ENCODE measurements at regions not wholly inside any gene's neighbourhood (a gene's known extent, or its start where the extent isn't known, plus 50 kb on each side); places are given as distances from the start of the nearest gene placed in this dataset.

DNA sequence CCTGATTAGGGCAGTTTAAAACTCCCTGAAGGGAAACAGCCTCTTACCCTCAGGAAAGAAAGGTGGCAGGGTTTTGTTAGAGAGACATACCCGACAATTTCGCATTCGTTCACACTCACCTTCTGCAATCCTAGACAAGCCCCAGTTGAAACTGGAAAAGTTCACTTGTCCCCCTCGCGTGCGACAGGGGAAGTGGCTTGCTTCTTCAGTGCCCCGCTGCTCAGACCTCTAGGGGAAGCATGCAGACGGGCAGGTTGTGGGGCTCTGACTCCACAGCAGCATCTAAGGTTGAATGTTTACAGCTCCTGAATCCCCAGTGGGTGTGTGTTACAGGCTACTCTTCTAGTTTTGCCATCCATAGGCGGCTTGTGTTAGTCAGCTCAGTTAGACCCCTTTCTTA, 575.7 kb upstream of the ACO1 start:
- 0 out of 2 replicates have a peak, but pooled peaks cover 1% of the 10 kb centered on the region for H3K9me3 ChIP-seq (ENCODE audit: control insufficient read depth, insufficient read depth, low read length)
- no peaks in the 10 kb centered on the region for H3K36me3 ChIP-seq (ENCODE audit: insufficient read depth, low read length)
- no peaks in the 10 kb centered on the region for H3K4me1 ChIP-seq (ENCODE audit: insufficient read depth, low read length)
- H3K9ac ChIP-seq (ENCODE audit: low read depth, low read length) = no peak overlapping the region

DNA sequence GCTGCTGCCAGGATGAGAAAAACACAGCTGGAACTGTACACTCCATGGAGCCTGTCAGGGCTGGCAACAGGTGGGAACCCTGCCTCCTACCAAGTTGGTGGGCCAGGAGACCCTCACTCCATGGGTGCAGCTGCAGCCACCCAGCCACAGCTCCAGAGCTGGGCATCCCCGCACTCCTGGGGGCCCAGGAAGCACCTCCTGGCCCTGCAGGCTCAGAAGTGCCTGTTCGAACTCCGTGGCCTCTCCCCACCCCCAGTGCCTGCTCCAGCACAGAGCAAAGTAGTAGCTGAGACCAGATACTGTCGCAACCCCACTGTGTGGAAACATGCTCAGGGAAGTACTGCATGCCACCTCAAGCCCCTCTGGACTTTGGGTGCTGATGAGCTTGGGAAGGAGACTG, 564.0 kb upstream of the ACO1 start:
- Histone ChIP-seq H3K4me1 (ENCODE audit: insufficient read depth, low read length) (no peaks in the 10 kb centered on the region), H3K36me3 (ENCODE audit: insufficient read depth, low read length) (no peaks in the 10 kb centered on the region), H3K9ac (ENCODE audit: low read depth, low read length) (no peak overlapping the region), H3K9me3 (ENCODE audit: control insufficient read depth, insufficient read depth, low read length) (no peaks in the 10 kb centered on the region; the same call in 1 of the 2 replicates)

DNA sequence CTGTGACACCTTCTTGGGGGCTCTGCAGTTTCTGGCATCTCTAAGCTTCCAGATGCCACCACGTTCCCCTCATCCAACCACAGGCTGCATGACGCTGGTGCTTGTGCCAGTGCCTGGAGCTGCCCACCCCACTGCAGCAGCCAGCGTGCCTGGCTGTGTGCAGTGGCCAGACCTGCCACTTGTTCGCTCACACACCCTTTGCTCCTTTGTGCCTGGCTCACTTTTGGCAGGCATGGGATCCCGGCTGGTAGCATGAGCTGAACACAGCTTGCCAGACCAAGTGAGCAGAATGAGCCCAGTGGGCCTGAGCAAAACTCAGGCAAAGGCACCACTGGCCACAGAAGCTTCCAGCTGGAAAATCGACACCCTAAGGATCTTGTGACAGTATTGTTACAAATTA, 562.9 kb upstream of the ACO1 start:
- Histone ChIP-seq H3K36me3 (ENCODE audit: insufficient read depth, low read length) (no peaks in the 10 kb centered on the region), H3K4me1 (ENCODE audit: insufficient read depth, low read length) (no peaks in the 10 kb centered on the region), H3K9ac (ENCODE audit: low read depth, low read length) (no peak overlapping the region), H3K9me3 (ENCODE audit: control insufficient read depth, insufficient read depth, low read length) (no peaks in the 10 kb centered on the region; the same call in 1 of the 2 replicates)

DNA sequence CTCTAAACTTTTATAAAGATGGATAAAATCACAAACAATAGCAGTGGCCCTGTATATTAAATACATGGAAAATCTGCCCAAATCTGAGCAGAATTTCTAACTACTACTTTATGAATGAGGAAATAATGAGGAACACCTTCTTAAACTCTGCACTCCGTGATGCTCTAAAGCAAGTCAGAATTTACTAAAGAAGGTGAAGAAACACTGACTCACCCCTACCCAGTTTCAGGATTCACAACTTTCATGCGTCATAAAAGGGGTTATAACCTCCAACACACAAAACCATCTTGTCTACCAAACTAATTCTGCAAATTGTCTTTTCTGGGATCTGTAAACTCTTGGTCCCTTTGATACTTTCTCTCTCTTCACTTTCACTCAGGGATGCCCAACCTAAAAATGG, 561.1 kb upstream of the ACO1 start:
- no peaks in the 10 kb centered on the region for H3K36me3 ChIP-seq (ENCODE audit: insufficient read depth, low read length)
- no peaks in the 10 kb centered on the region for H3K4me1 ChIP-seq (ENCODE audit: insufficient read depth, low read length)
- H3K9ac ChIP-seq (ENCODE audit: low read depth, low read length) = no peak overlapping the region
- no peaks in the 10 kb centered on the region; the same call in 1 of the 2 replicates for H3K9me3 ChIP-seq (ENCODE audit: control insufficient read depth, insufficient read depth, low read length)

DNA sequence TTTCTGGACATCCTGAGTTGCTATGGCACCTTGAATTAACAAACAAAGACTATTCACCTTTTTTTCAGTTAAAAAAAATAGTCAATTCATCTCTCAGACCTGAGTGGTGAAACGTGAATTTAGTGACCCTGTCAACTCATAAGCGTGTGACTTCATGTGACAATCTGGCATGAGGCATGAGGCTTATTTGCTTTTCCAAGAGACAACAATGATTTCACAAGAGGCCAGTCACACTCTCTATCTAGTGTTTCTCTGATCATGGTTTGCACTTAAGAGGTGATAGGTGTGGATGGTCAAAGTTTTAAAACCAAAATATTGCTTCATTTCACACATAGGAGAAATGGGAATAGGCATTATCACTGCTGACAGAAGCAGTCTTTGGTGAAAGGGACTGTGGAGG, 559.6 kb upstream of the ACO1 start:
- Histone ChIP-seq H3K4me1 (ENCODE audit: insufficient read depth, low read length) (no peaks in the 10 kb centered on the region), H3K9me3 (ENCODE audit: control insufficient read depth, insufficient read depth, low read length) (no peaks in the 10 kb centered on the region; the same call in 1 of the 2 replicates), H3K36me3 (ENCODE audit: insufficient read depth, low read length) (no peaks in the 10 kb centered on the region), H3K9ac (ENCODE audit: low read depth, low read length) (no peak overlapping the region)

DNA sequence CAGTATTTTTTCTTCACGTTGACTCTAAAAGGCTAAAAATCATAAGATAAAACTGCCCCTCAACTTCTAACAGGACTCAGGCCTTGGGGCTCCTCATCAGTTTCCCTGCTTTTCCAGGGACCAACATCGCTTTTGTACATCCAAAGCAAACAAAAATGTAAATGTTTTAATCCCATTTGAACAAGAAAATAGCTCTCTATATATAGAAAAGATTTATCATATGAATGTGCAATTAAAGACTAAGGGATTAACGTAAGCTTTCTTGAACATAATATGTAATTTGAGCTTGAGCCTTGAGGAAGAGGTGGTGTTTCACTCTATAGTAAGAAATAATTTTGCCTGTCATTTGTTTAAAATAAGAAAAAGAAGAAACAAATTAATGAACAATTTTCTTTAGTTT, 547.2 kb upstream of the ACO1 start:
- Histone ChIP-seq H3K36me3 (ENCODE audit: insufficient read depth, low read length) (no peaks in the 10 kb centered on the region), H3K9me3 (ENCODE audit: control insufficient read depth, insufficient read depth, low read length) (no peaks in the 10 kb centered on the region), H3K4me1 (ENCODE audit: insufficient read depth, low read length) (no peaks in the 10 kb centered on the region), H3K9ac (ENCODE audit: low read depth, low read length) (no peak overlapping the region)

DNA sequence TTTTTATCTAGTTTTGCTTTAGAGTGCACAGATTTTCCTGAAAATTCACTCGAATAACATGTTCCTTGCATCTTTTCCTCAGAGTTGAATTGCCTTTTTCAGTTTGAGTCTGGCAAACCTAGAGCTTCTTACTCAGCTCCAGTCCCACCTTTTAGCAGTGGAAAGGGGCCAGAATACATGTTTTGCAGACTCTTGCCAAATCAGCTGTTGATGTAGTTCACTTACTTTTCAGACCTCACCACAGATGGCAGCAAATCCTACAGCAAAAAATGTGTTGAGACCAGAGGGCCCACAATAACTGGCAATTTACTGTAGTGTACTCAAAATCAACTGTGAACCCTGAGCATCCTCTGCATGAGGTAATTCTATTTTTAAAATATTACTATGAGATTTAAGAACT, 545.2 kb upstream of the ACO1 start:
- Histone ChIP-seq H3K9me3 (ENCODE audit: control insufficient read depth, insufficient read depth, low read length) (no peaks in the 10 kb centered on the region), H3K9ac (ENCODE audit: low read depth, low read length) (no peak overlapping the region), H3K36me3 (ENCODE audit: insufficient read depth, low read length) (no peaks in the 10 kb centered on the region), H3K4me1 (ENCODE audit: insufficient read depth, low read length) (no peaks in the 10 kb centered on the region)

DNA sequence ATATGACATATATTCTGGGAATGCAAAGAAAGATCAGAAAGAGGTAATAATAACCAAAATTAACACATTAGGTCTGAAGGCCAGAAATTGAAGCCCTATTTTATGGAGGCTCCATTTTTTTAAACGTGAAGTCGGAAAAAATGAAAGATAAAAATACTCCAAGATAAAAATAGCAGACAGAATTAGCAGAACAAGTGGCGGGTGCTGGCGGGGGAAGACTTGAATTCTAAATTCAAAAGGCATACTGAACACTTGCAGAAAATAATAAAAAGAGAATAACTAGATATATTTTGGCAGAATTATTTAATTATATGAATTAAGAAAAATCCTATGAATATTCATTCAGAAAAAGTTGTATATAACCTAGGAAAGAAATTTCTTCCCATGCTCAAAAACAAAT, 543.7 kb upstream of the ACO1 start:
- no peaks in the 10 kb centered on the region for H3K36me3 ChIP-seq (ENCODE audit: insufficient read depth, low read length)
- H3K9ac ChIP-seq (ENCODE audit: low read depth, low read length) = no peak overlapping the region
- H3K4me1 ChIP-seq (ENCODE audit: insufficient read depth, low read length) = no peaks in the 10 kb centered on the region
- no peaks in the 10 kb centered on the region for H3K9me3 ChIP-seq (ENCODE audit: control insufficient read depth, insufficient read depth, low read length)

DNA sequence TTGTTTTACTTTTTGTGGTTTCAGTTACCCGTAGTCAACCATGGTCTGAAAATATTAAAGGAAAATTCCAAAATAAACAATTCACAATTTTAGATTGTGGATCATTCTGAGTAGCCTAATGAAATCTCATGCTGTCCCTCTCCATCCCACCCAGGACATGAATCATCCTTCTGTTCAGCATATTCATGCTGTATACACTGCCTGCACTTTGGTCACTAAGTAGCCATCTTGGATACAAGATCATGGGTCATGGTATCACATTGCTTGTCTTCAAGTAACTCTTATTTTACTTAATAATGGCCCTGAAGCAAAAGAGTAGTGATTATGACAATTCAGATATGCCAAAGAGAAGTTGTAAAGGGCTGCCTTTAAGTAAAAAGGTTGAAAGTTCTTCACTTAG, 536.5 kb upstream of the ACO1 start:
- Histone ChIP-seq H3K36me3 (ENCODE audit: insufficient read depth, low read length) (no peaks in the 10 kb centered on the region), H3K9ac (ENCODE audit: low read depth, low read length) (no peak overlapping the region)

DNA sequence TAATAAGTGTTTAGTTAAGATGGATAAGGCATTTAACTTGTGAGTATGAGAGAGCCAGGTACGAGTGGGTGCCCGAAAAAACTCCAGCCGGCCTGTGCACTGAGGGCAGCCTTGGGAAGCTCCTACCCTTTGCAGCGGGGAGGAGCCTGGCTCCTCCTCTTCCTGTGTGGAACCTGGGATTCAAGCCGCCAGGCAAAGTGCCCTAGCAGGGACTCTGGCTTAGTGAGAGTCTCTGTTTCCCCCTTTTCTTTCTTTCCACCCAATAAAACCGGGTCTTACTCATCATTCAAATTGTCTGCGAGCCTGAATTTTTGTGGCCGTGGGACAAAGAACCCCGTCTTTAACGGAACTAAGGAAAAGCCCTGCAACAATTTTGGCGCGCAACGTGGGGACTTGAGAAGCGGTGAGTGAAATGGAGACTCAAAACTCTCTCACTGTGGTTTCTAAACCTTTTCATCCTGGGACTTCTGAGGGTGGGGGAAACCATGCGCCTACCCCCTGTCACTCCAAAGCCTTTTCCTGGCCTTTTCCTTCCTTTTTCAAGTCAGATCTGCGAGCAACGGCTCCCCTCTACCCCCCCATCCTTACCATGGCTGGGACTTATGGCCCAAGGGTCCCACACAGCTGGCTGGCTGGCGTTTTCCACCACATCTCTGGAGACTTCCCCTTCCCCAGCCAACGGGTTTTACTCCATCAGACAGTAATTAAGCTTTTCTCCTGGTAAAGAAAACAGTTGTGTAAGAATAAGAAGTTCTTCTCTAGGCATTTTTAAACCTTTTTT, 535.7 kb upstream of the ACO1 start:
- Histone ChIP-seq H3K9me3 (ENCODE audit: control insufficient read depth, insufficient read depth, low read length) (no peaks in the 10 kb centered on the region), H3K9ac (ENCODE audit: low read depth, low read length) (no peak overlapping the region), H3K36me3 (ENCODE audit: insufficient read depth, low read length) (no peaks in the 10 kb centered on the region), H3K4me1 (ENCODE audit: insufficient read depth, low read length) (no peaks in the 10 kb centered on the region)

More for the DNA sequence above, 536.5 kb upstream of the ACO1 start:
- H3K9me3 ChIP-seq (ENCODE audit: control insufficient read depth, insufficient read depth, low read length) = no peaks in the 10 kb centered on the region
- no peaks in the 10 kb centered on the region for H3K4me1 ChIP-seq (ENCODE audit: insufficient read depth, low read length)

DNA sequence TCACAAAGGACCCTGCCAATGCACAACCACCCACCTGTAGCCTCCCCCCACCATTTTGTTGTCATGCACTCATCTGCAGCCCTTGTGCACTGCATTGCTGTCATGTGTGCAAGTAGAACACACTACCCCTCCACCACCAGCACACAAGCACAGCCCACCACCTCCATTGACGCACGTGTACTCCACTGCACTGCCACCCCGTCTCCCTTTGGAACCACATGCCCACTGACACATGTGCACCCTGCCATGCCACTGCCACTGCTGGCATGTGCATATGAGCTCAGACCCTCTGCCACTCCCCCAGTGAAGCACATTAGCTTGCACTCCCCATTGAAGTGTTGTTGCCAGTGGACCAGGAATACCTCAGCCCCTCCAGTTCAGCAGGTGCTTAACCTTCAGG, 530.3 kb upstream of the ACO1 start:
- H3K9me3 ChIP-seq (ENCODE audit: control insufficient read depth, insufficient read depth, low read length) = no peaks in the 10 kb centered on the region
- no peaks in the 10 kb centered on the region for H3K36me3 ChIP-seq (ENCODE audit: insufficient read depth, low read length)
- H3K9ac ChIP-seq (ENCODE audit: low read depth, low read length) = no peak overlapping the region

DNA sequence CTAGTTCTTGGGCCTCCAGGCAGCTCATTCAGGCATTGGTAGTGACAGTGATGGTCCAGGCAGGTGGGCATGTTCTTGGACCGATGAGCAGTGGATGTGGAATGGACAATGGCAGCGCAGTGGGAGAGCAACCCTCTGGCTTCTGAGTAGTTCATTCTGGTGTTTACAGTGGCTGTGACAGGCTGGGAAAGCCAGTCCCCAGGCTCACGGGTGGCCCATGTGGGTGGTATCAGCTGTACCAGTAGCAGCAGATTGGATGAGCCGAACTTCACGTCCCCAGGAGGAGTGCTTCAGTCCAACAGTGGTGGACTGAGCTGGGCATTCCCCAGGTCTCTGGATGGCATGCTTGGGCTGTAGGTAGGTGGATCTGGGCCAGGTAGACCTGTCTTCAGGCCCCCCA, 515.6 kb upstream of the ACO1 start:
- Histone ChIP-seq H3K36me3 (ENCODE audit: insufficient read depth, low read length) (no peaks in the 10 kb centered on the region), H3K9ac (ENCODE audit: low read depth, low read length) (no peak overlapping the region), H3K9me3 (ENCODE audit: control insufficient read depth, insufficient read depth, low read length) (no peaks in the 10 kb centered on the region), H3K4me1 (ENCODE audit: insufficient read depth, low read length) (no peaks in the 10 kb centered on the region)

More for the DNA sequence above, 530.3 kb upstream of the ACO1 start:
- no peaks in the 10 kb centered on the region for H3K4me1 ChIP-seq (ENCODE audit: insufficient read depth, low read length)

DNA sequence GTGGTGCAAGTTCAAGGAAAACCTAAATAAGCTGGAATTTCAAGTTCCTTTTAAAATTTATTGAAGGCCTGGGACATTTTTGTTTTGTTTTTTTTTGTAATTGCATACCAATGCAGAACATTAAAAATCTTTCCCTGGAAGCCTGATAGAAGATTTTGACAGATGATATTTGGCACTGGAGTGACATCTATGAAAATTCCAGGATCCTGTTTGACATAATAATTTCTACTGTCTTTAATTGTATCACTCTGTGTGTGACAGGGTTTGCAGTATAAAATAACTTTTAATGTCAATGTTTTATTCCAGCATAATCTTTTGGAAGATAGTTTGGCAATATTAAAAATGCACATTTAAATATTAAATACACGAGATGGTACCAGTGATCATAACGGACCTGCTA, 514.2 kb upstream of the ACO1 start:
- Histone ChIP-seq H3K4me1 (ENCODE audit: insufficient read depth, low read length) (no peaks in the 10 kb centered on the region), H3K9me3 (ENCODE audit: control insufficient read depth, insufficient read depth, low read length) (no peaks in the 10 kb centered on the region), H3K36me3 (ENCODE audit: insufficient read depth, low read length) (no peaks in the 10 kb centered on the region), H3K9ac (ENCODE audit: low read depth, low read length) (no peak overlapping the region)

DNA sequence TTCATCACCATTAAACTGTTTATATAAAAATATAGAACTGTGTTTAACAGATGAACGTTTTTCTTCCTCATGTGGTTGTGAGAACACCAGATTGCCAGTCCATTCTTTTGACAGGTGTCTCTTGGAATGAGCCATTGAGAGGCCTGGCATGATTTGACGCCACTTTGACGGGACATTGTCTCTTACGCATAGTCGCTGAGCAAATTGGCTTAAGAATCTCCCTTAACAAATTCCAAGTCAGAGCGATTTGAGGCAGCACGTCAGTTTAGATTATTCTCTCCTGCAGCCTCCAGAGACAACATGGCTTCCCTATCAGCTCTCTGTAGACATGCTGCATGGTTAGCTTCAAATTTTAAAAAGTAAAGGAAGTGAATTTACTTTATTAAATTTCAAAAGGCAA, 510.7 kb upstream of the ACO1 start:
- no peak overlapping the region for H3K9ac ChIP-seq (ENCODE audit: low read depth, low read length)
- H3K36me3 ChIP-seq (ENCODE audit: insufficient read depth, low read length) = no peaks in the 10 kb centered on the region
- no peaks in the 10 kb centered on the region for H3K9me3 ChIP-seq (ENCODE audit: control insufficient read depth, insufficient read depth, low read length)
- H3K4me1 ChIP-seq (ENCODE audit: insufficient read depth, low read length) = no peaks in the 10 kb centered on the region

DNA sequence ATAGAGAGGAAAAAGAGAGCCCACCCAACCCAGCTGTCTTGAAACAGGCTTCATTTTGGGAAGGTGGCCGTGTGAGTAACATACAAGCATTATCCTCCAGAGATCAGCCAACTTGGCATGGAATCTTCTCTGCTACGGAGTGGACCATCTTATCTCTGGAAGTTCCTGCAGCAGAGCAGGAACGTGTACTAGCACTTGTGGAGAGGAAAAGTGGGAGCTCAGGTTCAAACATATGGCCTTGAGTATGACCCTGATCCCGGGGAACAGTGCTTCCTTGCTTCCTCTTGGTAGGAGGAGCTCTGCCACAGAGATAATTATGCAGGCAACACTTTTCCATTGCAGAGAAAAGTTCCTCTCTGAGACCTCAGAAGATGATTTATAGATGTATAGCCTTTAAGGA, 490.4 kb upstream of the ACO1 start:
- H3K9ac ChIP-seq (ENCODE audit: low read depth, low read length) = no peak overlapping the region
- H3K9me3 ChIP-seq (ENCODE audit: control insufficient read depth, insufficient read depth, low read length) = 0 out of 2 replicates have a peak, but pooled peaks cover 3% of the 10 kb centered on the region
- no peaks in the 10 kb centered on the region for H3K4me1 ChIP-seq (ENCODE audit: insufficient read depth, low read length)
- no peaks in the 10 kb centered on the region for H3K36me3 ChIP-seq (ENCODE audit: insufficient read depth, low read length)
